Natural killer cell (primary cell): ENCODE measurements at regions not wholly inside any gene's neighbourhood (a gene's known extent, or its start where the extent isn't known, plus 50 kb on each side); places are given as distances from the start of the nearest gene placed in this dataset.
"Not testable (repeated sequence)": the region's sequence is repeated elsewhere in the genome, so short reads cannot be mapped to it uniquely, and the experiment has no call there.

Experiments used
- ATAC-seq, 3 donors: fragments of 150-1000 bp in 2 of 3; fragments of 200-7000 bp in 1 of 3; cut with Tn5 transposase; 1 replicate in 1 of 3; 2 replicates in 2 of 3; pipeline ENCODE4 v1.10.0; 2021; ENCODE audit warnings: mild to moderate bottlenecking in 2 of 3, moderate library complexity in 2 of 3
- DNase-seq, 2 donors: peaks; one replicate each; pipeline versions ENCODE4 v3.0.0 to v3.0.0-alpha.2; 2013 to 2021; ENCODE audit warnings: mixed read lengths in 1 of 2
- H3K27ac ChIP-seq: one replicate; pipeline ENCODE4 v1.5.1; 2013; ENCODE audit warnings: mild to moderate bottlenecking, low read length
- H3K27me3 ChIP-seq: one replicate; pipeline ENCODE4 v1.6.1; 2013; ENCODE audit warnings: low read length; ENCODE audit not compliant: control insufficient read depth, insufficient read depth
- H3K36me3 ChIP-seq: one replicate; pipeline ENCODE4 v1.6.1; 2013; ENCODE audit warnings: low read length; ENCODE audit not compliant: control insufficient read depth, insufficient read depth
- H3K4me1 ChIP-seq: one replicate; pipeline ENCODE4 v1.6.1; 2013; ENCODE audit warnings: low read length; ENCODE audit not compliant: control insufficient read depth, insufficient read depth
- H3K4me3 ChIP-seq: one replicate; pipeline ENCODE4 v1.5.1; 2013; ENCODE audit warnings: low read length
- H3K9me3 ChIP-seq: one replicate; pipeline ENCODE4 v1.6.1; 2013; ENCODE audit warnings: low read length; ENCODE audit not compliant: control insufficient read depth, insufficient read depth
- H3K27ac Mint-ChIP-seq, 2 donors: one replicate each; pipeline ENCODE4 v1.8.0; 2022; ENCODE audit warnings: mild to moderate bottlenecking in 2 of 2, mixed read lengths in 2 of 2, moderate library complexity in 1 of 2
- H3K27me3 Mint-ChIP-seq, 2 donors: one replicate each; pipeline ENCODE4 v1.8.0; 2022; ENCODE audit warnings: low read depth in 2 of 2, mixed read lengths in 2 of 2
- H3K36me3 Mint-ChIP-seq: one replicate; pipeline ENCODE4 v1.8.0; 2022; ENCODE audit warnings: mixed read lengths
- H3K4me1 Mint-ChIP-seq, 2 donors: one replicate each; pipeline ENCODE4 v1.8.0; 2022; ENCODE audit warnings: mixed read lengths in 2 of 2
- H3K4me3 Mint-ChIP-seq: one replicate; pipeline ENCODE4 v1.8.0; 2022; ENCODE audit warnings: mild to moderate bottlenecking, moderate library complexity, mixed read lengths
- H3K9me3 Mint-ChIP-seq, 2 donors: one replicate each; pipeline ENCODE4 v1.8.0; 2022; ENCODE audit warnings: mixed read lengths in 2 of 2
- WGBS: methylation state at CpG from one replicate; pipeline ENCODE4 v1.1.7; 2013; ENCODE audit warnings: missing lambda C conversion rate; ENCODE audit not compliant: insufficient coverage; 5-methylcytosine and 5-hydroxymethylcytosine counted together
- intact Hi-C: fragments of 100-400 bp; cut with micrococcal nuclease; formaldehyde crosslinking; loops from one replicate; pipeline ENCODE4 v1.14.2; 2022
- TF ChIP-seq, protein P1 (sequence below): fragments of 200-600 bp; IDR thresholded peaks from one replicate; pipeline ENCODE4 v1.8.0; 2022; ENCODE audit warnings: antibody characterized with exemption

DNA sequence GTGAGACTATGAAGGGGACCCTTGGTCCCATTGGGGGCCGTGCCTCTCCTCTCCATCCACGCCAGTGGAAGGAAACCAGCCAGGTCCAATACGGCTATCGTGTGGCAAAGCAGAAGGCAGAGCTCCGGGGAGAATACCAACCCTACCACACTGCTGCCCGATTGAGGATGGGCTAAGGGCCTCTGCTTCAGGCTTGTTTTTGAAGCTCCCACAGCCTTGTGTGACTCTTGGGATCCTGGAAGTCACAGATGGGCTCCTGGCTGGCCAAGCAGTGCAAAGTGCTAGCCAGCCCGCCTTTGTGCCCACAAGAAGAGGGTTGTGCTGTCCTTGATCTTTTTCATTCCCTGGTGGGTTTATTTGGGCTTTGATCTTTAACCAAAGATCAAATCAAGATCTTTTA lies 70.6 kb upstream of the ID2 start:
- no peak for DNase-seq

DNA sequence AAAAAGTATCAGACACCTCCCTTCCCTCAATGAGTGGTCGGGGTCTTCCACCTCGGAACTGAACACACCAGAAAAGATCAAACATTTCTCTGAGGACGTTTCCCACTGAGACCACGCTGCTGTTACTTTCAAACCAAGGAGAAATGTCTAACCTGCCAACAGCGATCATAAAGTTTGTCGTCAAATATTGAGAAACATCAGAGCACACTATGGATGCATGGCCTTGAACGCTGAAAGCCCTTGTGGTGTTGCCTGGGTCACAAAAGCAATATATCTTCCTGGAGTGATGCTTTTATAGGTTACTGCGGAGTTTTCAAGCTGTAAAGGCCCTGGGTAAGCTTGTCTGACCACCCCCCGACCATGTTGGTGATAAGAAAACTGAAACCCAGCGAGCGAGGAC lies 70.2 kb upstream of the ID2 start:
- intact Hi-C loops, result no loop called here
- TF ChIP-seq, protein P1, sequence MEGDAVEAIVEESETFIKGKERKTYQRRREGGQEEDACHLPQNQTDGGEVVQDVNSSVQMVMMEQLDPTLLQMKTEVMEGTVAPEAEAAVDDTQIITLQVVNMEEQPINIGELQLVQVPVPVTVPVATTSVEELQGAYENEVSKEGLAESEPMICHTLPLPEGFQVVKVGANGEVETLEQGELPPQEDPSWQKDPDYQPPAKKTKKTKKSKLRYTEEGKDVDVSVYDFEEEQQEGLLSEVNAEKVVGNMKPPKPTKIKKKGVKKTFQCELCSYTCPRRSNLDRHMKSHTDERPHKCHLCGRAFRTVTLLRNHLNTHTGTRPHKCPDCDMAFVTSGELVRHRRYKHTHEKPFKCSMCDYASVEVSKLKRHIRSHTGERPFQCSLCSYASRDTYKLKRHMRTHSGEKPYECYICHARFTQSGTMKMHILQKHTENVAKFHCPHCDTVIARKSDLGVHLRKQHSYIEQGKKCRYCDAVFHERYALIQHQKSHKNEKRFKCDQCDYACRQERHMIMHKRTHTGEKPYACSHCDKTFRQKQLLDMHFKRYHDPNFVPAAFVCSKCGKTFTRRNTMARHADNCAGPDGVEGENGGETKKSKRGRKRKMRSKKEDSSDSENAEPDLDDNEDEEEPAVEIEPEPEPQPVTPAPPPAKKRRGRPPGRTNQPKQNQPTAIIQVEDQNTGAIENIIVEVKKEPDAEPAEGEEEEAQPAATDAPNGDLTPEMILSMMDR, result no peak

More for the DNA sequence above, 70.6 kb upstream of the ID2 start:
- Mint-ChIP-seq H3K27me3 (peaks cover 0 to 2% of the 10 kb centered on the region in 2 donors), H3K9me3 (no peaks in the 10 kb centered on the region), H3K36me3 (no peaks in the 10 kb centered on the region), H3K4me3 (no peak overlapping the region), H3K4me1 (peaks cover 13 to 24% of the 10 kb centered on the region in 2 donors), H3K27ac (no peak overlapping the region)
- Histone ChIP-seq H3K27me3 (no peaks in the 10 kb centered on the region), H3K4me1 (peaks cover 8% of the 10 kb centered on the region), H3K9me3 (no peaks in the 10 kb centered on the region), H3K27ac (no peak overlapping the region), H3K4me3 (no peak overlapping the region), H3K36me3 (no peaks in the 10 kb centered on the region)
- intact Hi-C loops, result no loop called here
- ATAC-seq, result no peak
- 92% methylated on average over 7 of the region's 7 CpGs for WGBS
- TF ChIP-seq, protein P1, result no peak

DNA sequence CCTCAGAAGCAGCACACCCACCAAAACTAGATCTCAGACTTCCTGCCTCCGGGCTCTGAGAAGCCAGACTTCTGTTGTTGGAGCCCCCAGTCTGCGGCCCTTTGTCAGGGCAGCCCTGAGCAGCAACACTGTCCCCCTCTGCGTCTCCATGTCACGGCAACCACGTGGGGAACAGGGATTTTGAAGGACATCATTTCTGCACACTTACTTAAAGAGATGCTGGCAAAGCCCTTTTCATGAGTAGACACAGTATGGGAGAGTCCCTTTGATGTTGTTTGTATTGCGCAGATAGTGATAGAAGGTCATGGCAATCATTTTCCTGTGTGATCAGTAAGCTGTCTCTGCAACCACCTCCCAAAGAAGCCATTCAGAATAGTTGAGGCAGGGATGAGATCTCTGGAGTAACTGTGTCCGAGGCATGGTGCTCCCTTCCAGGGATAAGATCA lies 69.1 kb upstream of the ID2 start:
- Histone ChIP-seq H3K4me3 (no peak overlapping the region), H3K36me3 (no peaks in the 10 kb centered on the region), H3K27ac (no peak overlapping the region), H3K4me1 (peaks cover 8% of the 10 kb centered on the region), H3K9me3 (no peaks in the 10 kb centered on the region), H3K27me3 (no peaks in the 10 kb centered on the region)
- no peak overlapping the region for H3K4me3 Mint-ChIP-seq
- no peak for ATAC-seq
- H3K36me3 Mint-ChIP-seq, result no peaks in the 10 kb centered on the region
- WGBS, result 76% methylated on average over 7 of the region's 7 CpGs
- H3K9me3 Mint-ChIP-seq, result no peaks in the 10 kb centered on the region
- no peak overlapping the region for H3K27ac Mint-ChIP-seq
- DNase-seq, result no peak
- H3K27me3 Mint-ChIP-seq, result peaks cover 0 to 2% of the 10 kb centered on the region in 2 donors
- intact Hi-C loops, result no loop called here
- peaks cover 13 to 20% of the 10 kb centered on the region in 2 donors for H3K4me1 Mint-ChIP-seq
- TF ChIP-seq, protein P1, result no peak

More for the DNA sequence above, 70.2 kb upstream of the ID2 start:
- Histone ChIP-seq H3K9me3 (no peaks in the 10 kb centered on the region), H3K27me3 (no peaks in the 10 kb centered on the region), H3K4me3 (no peak overlapping the region), H3K36me3 (no peaks in the 10 kb centered on the region), H3K4me1 (peaks cover 8% of the 10 kb centered on the region), H3K27ac (no peak overlapping the region)
- 88% methylated on average over 11 of the region's 11 CpGs for WGBS
- Mint-ChIP-seq H3K27me3 (peaks cover 0 to 2% of the 10 kb centered on the region in 2 donors), H3K4me3 (no peak overlapping the region), H3K4me1 (peaks cover 13 to 24% of the 10 kb centered on the region in 2 donors), H3K9me3 (no peaks in the 10 kb centered on the region), H3K27ac (no peak overlapping the region), H3K36me3 (no peaks in the 10 kb centered on the region)
- no peak for ATAC-seq
- DNase-seq, result no peak

DNA sequence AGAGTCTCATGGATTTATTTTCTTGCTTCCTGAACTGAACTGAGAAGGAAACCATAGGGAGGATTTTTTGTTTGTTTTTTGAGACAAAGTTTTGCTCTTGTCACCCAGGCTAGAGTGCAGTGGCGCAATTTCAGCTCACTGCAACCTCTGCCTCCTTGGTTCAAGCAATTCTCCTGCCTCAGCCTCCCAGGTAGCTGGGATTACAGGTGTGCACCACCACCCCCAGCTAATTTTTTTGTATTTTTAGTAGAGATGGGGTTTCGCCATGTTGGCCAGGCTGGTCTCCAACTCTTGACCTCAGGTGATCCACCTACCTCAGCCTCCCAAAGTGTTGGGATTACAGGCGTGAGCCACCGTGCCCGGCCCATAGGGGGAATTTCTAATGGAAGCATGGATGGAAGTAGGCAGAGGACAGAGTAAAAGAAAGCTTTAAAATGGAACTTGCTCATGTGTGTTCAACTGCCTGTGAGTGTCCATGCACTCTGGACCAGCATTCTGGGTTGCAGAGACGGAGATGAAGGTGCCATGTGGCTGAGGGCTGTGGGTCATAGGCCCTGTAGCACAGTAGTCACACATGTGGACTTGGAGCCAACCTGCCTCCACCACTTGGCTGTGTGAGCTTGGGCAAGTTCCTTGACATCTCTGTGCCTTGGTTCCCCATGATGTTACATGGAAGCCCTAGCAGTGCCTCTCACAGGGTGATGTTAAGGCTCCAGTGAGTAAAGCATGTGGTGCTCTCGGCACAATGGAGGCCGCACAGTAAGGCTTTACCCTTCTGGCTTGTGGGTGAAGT lies 68.5 kb upstream of the ID2 start:
- H3K27ac Mint-ChIP-seq, H3K36me3 Mint-ChIP-seq, H3K27ac ChIP-seq, H3K4me1 ChIP-seq, H3K4me3 ChIP-seq, DNase-seq, H3K27me3 ChIP-seq, H3K9me3 Mint-ChIP-seq, H3K4me3 Mint-ChIP-seq, intact Hi-C loops, H3K27me3 Mint-ChIP-seq, H3K9me3 ChIP-seq, ATAC-seq, H3K36me3 ChIP-seq: not testable (repeated sequence)
- 96% methylated on average over 7 of the region's 8 CpGs for WGBS
- H3K4me1 Mint-ChIP-seq, result peaks cover 10 to 16% of the 10 kb centered on the region in 2 donors
